ENCODE measurements at regions not wholly inside any gene's neighbourhood (a gene's known extent, or its start where the extent isn't known, plus 50 kb on each side); places are given as distances from the start of the nearest gene placed in this dataset.

DNA sequence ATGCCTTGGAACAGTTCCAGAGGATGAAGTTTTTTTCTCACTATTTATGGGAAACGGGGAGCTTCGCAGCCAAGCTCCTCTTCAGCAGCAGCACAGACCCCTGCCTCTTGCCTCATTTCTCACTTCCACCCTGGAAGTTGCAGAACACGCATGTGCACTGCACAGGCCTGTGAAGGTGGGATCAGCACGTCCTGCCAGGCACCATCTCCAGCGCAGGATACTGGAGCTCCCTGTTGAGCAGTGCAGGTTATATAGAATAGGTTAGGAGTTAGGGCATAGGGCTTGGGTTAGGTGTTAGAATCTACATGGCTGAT lies 110.1 kb upstream of the CENPE start:
- ATAC-seq: no peak
- Histone ChIP-seq H3K4me3 (replicated peaks in 1 of 3; ENCODE audit: insufficient read depth in 1 of 3, low read depth in 2 of 3, low read length in 3 of 3) (no peak overlapping the region), H3K79me2 (ENCODE audit: insufficient read depth, low read length) (peaks cover 2% of the 10 kb centered on the region), H2AFZ (ENCODE audit: low read length) (no peak overlapping the region), H3K4me2 (ENCODE audit: low read depth, low read length) (no peak overlapping the region), H3K36me3 (replicated peaks in 1 of 2; ENCODE audit: control insufficient read depth in 1 of 2, insufficient read depth in 2 of 2, low read length in 2 of 2) (no peaks in the 10 kb centered on the region), H3K27ac (ENCODE audit: extremely low read length, insufficient read depth, low read length) (no peak overlapping the region), H3K4me1 (ENCODE audit: insufficient read depth, low read length) (peaks cover 28% of the 10 kb centered on the region), H3K9ac (ENCODE audit: insufficient read depth, low read depth, low read length) (no peak overlapping the region), H4K20me1 (ENCODE audit: insufficient read depth, low read length) (no peaks in the 10 kb centered on the region), H3K27me3 (ENCODE audit: control insufficient read depth in 1 of 2, insufficient read depth in 2 of 2, low read length in 2 of 2) (no peaks in the 10 kb centered on the region), H3K9me3 (ENCODE audit: low read length) (no peaks in the 10 kb centered on the region)
- ChIA-PET POLR2A (interaction anchor here (0.7 kb wide), 1 partner anchor 16 kb away, joined by 3 read pairs; no protein-coding TSS in a partner anchor), CTCF (ENCODE audit: low intra/inter-chr PET ratio, low total read pairs) (no interaction called here)
- no TSS peak for BruUV-seq (replicated peaks)
- 88% methylated on average over 5 of the region's 5 CpGs for WGBS (ENCODE audit: low lambda C conversion rate)
- in situ Hi-C loops (cut with HindIII; ENCODE audit: extremely low pct_ligation_motif_present, low pct_unique_long_range_greater_than_20kb): no loop called here
- TF ChIP-seq ZNF205 (CRISPR knock-in tag; IDR thresholded peaks at IDR 0.05) (no peak), KDM2A (CRISPR knock-in tag; IDR thresholded peaks at IDR 0.05; ENCODE audit: borderline replicate concordance, low read depth) (no peak), TBP (CRISPR knock-in tag; IDR thresholded peaks at IDR 0.05) (no peak), MIER2 (CRISPR knock-in tag; IDR thresholded peaks at IDR 0.05) (no peak), ZNF629 (CRISPR knock-in tag; conservative IDR thresholded peaks at IDR 0.05) (no peak), RFXANK (CRISPR knock-in tag; IDR thresholded peaks at IDR 0.05) (no peak), SKI (IDR thresholded peaks at IDR 0.05; ENCODE audit: partially characterized antibody) (no peak), TARDBP (CRISPR knock-in tag; IDR thresholded peaks at IDR 0.05) (no peak)
- TF ChIP-seq, protein P1, sequence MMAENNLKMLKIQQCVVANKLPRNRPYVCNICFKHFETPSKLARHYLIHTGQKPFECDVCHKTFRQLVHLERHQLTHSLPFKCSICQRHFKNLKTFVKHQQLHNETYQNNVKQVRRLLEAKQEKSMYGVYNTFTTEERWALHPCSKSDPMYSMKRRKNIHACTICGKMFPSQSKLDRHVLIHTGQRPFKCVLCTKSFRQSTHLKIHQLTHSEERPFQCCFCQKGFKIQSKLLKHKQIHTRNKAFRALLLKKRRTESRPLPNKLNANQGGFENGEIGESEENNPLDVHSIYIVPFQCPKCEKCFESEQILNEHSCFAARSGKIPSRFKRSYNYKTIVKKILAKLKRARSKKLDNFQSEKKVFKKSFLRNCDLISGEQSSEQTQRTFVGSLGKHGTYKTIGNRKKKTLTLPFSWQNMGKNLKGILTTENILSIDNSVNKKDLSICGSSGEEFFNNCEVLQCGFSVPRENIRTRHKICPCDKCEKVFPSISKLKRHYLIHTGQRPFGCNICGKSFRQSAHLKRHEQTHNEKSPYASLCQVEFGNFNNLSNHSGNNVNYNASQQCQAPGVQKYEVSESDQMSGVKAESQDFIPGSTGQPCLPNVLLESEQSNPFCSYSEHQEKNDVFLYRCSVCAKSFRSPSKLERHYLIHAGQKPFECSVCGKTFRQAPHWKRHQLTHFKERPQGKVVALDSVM (CRISPR knock-in tag; IDR thresholded peaks at IDR 0.05): no peak
- TF ChIP-seq, protein P2, sequence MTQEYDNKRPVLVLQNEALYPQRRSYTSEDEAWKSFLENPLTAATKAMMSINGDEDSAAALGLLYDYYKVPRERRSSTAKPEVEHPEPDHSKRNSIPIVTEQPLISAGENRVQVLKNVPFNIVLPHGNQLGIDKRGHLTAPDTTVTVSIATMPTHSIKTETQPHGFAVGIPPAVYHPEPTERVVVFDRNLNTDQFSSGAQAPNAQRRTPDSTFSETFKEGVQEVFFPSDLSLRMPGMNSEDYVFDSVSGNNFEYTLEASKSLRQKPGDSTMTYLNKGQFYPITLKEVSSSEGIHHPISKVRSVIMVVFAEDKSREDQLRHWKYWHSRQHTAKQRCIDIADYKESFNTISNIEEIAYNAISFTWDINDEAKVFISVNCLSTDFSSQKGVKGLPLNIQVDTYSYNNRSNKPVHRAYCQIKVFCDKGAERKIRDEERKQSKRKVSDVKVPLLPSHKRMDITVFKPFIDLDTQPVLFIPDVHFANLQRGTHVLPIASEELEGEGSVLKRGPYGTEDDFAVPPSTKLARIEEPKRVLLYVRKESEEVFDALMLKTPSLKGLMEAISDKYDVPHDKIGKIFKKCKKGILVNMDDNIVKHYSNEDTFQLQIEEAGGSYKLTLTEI (CRISPR knock-in tag; conservative IDR thresholded peaks at IDR 0.05): no peak
- TF ChIP-seq, protein P3, sequence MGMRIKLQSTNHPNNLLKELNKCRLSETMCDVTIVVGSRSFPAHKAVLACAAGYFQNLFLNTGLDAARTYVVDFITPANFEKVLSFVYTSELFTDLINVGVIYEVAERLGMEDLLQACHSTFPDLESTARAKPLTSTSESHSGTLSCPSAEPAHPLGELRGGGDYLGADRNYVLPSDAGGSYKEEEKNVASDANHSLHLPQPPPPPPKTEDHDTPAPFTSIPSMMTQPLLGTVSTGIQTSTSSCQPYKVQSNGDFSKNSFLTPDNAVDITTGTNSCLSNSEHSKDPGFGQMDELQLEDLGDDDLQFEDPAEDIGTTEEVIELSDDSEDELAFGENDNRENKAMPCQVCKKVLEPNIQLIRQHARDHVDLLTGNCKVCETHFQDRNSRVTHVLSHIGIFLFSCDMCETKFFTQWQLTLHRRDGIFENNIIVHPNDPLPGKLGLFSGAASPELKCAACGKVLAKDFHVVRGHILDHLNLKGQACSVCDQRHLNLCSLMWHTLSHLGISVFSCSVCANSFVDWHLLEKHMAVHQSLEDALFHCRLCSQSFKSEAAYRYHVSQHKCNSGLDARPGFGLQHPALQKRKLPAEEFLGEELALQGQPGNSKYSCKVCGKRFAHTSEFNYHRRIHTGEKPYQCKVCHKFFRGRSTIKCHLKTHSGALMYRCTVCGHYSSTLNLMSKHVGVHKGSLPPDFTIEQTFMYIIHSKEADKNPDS (CRISPR knock-in tag; IDR thresholded peaks at IDR 0.05): no peak
- TF ChIP-seq, protein P4, sequence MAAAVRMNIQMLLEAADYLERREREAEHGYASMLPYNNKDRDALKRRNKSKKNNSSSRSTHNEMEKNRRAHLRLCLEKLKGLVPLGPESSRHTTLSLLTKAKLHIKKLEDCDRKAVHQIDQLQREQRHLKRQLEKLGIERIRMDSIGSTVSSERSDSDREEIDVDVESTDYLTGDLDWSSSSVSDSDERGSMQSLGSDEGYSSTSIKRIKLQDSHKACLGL (CRISPR knock-in tag; IDR thresholded peaks at IDR 0.05): no peak
- intact Hi-C loops (cut with micrococcal nuclease; ENCODE audit: unreplicated experiment): loop anchor here (5.0 kb wide), 2 partner anchors 34 to 51 kb away; no protein-coding TSS in a partner anchor
- no peak for DNase-seq (ENCODE audit: low spot score)
- no peak for FAIRE-seq

Measured in HepG2 (cell line).